ENCODE measurements at regions not wholly inside any gene's neighbourhood (a gene's known extent, or its start where the extent isn't known, plus 50 kb on each side); places are given as distances from the start of the nearest gene placed in this dataset.

- Mint-ChIP-seq H3K4me3 (no peak overlapping the region), H3K4me1 (no peaks in the 10 kb centered on the region), H3K9me3 (no peaks in the 10 kb centered on the region), H3K36me3 (ENCODE audit: low read depth) (no peaks in the 10 kb centered on the region), H3K27ac (no peak overlapping the region), H3K27me3 (no peaks in the 10 kb centered on the region)
- ChIA-PET CTCF (no interaction called here), POLR2A (no interaction called here)
- no peak for DNase-seq
These were observed 156.1 kb downstream of the NXNL2 start for GRCh38 chr9:88691091-88691490.

GRCh38 chr9:88691811-88692210 lies 156.8 kb downstream of the NXNL2 start:
- no peaks in the 10 kb centered on the region for H3K27me3 Mint-ChIP-seq
- H3K36me3 Mint-ChIP-seq (ENCODE audit: low read depth): no peaks in the 10 kb centered on the region
- DNase-seq: no peak
- no peak overlapping the region for H3K4me3 Mint-ChIP-seq
- no peak overlapping the region for H3K27ac Mint-ChIP-seq
- POLR2A ChIA-PET: no interaction called here
- CTCF ChIA-PET: no interaction called here
- no peaks in the 10 kb centered on the region for H3K4me1 Mint-ChIP-seq
- H3K9me3 Mint-ChIP-seq: no peaks in the 10 kb centered on the region

- Mint-ChIP-seq H3K36me3 (ENCODE audit: low read depth) (no peaks in the 10 kb centered on the region), H3K4me3 (no peak overlapping the region), H3K27ac (no peak overlapping the region), H3K9me3 (no peaks in the 10 kb centered on the region), H3K4me1 (no peaks in the 10 kb centered on the region), H3K27me3 (no peaks in the 10 kb centered on the region)
- CTCF ChIA-PET: no interaction called here
- POLR2A ChIA-PET: no interaction called here
- no peak for DNase-seq
These were observed 157.8 kb downstream of the NXNL2 start for GRCh38 chr9:88692827-88693226.

GRCh38 chr9:88694625-88695024 lies 159.6 kb downstream of the NXNL2 start:
- H3K9me3 Mint-ChIP-seq: no peaks in the 10 kb centered on the region
- POLR2A ChIA-PET: no interaction called here
- H3K36me3 Mint-ChIP-seq (ENCODE audit: low read depth): no peaks in the 10 kb centered on the region
- H3K27me3 Mint-ChIP-seq: no peaks in the 10 kb centered on the region
- CTCF ChIA-PET: no interaction called here
- no peak for DNase-seq
- no peaks in the 10 kb centered on the region for H3K4me1 Mint-ChIP-seq
- H3K27ac Mint-ChIP-seq: no peak overlapping the region
- H3K4me3 Mint-ChIP-seq: no peak overlapping the region

GRCh38 chr9:88696501-88696900 lies 161.5 kb downstream of the NXNL2 start:
- no peak overlapping the region for H3K4me3 Mint-ChIP-seq
- no peaks in the 10 kb centered on the region for H3K4me1 Mint-ChIP-seq
- no peaks in the 10 kb centered on the region for H3K27me3 Mint-ChIP-seq
- H3K27ac Mint-ChIP-seq: no peak overlapping the region
- ChIA-PET POLR2A (no interaction called here), CTCF (no interaction called here)
- H3K9me3 Mint-ChIP-seq: no peaks in the 10 kb centered on the region
- no peak for DNase-seq
- H3K36me3 Mint-ChIP-seq (ENCODE audit: low read depth): no peaks in the 10 kb centered on the region

- Mint-ChIP-seq H3K27ac (no peak overlapping the region), H3K36me3 (ENCODE audit: low read depth) (no peaks in the 10 kb centered on the region), H3K4me3 (no peak overlapping the region), H3K9me3 (no peaks in the 10 kb centered on the region), H3K4me1 (no peaks in the 10 kb centered on the region), H3K27me3 (no peaks in the 10 kb centered on the region)
- ChIA-PET POLR2A (no interaction called here), CTCF (no interaction called here)
- no peak for DNase-seq
These were observed 162.9 kb downstream of the NXNL2 start for GRCh38 chr9:88697764-88698432.

GRCh38 chr9:88702985-88703384 lies 168.0 kb downstream of the NXNL2 start:
- no peaks in the 10 kb centered on the region for H3K9me3 Mint-ChIP-seq

GRCh38 chr9:88706193-88707113 lies 171.5 kb downstream of the NXNL2 start:
- ChIA-PET CTCF (no interaction called here), POLR2A (no interaction called here)
- H3K36me3 Mint-ChIP-seq (ENCODE audit: low read depth): no peaks in the 10 kb centered on the region
- no peak overlapping the region for H3K4me3 Mint-ChIP-seq
- H3K27me3 Mint-ChIP-seq: no peaks in the 10 kb centered on the region
- no peak overlapping the region for H3K27ac Mint-ChIP-seq
- H3K4me1 Mint-ChIP-seq: no peaks in the 10 kb centered on the region
- no peak for DNase-seq
- no peaks in the 10 kb centered on the region for H3K9me3 Mint-ChIP-seq

More at GRCh38 chr9:88702985-88703384, 168.0 kb downstream of the NXNL2 start:
- no peaks in the 10 kb centered on the region for H3K27me3 Mint-ChIP-seq
- H3K27ac Mint-ChIP-seq: no peak overlapping the region
- POLR2A ChIA-PET: no interaction called here
- DNase-seq: no peak
- H3K4me1 Mint-ChIP-seq: no peaks in the 10 kb centered on the region
- H3K4me3 Mint-ChIP-seq: no peak overlapping the region
- no peaks in the 10 kb centered on the region for H3K36me3 Mint-ChIP-seq (ENCODE audit: low read depth)
- CTCF ChIA-PET: no interaction called here

GRCh38 chr9:88710449-88710848 lies 175.5 kb downstream of the NXNL2 start:
- POLR2A ChIA-PET: no interaction called here
- no peaks in the 10 kb centered on the region for H3K4me1 Mint-ChIP-seq

GRCh38 chr9:88711719-88712118 lies 176.7 kb downstream of the NXNL2 start:
- DNase-seq: no peak
- Mint-ChIP-seq H3K4me3 (no peak overlapping the region), H3K27ac (no peak overlapping the region), H3K4me1 (no peaks in the 10 kb centered on the region), H3K36me3 (ENCODE audit: low read depth) (no peaks in the 10 kb centered on the region), H3K9me3 (no peaks in the 10 kb centered on the region), H3K27me3 (no peaks in the 10 kb centered on the region)
- ChIA-PET CTCF (no interaction called here), POLR2A (no interaction called here)

More at GRCh38 chr9:88710449-88710848, 175.5 kb downstream of the NXNL2 start:
- no peak for DNase-seq
- Mint-ChIP-seq H3K36me3 (ENCODE audit: low read depth) (no peaks in the 10 kb centered on the region), H3K27ac (no peak overlapping the region), H3K9me3 (no peaks in the 10 kb centered on the region), H3K27me3 (no peaks in the 10 kb centered on the region), H3K4me3 (no peak overlapping the region)
- CTCF ChIA-PET: no interaction called here

- H3K27me3 Mint-ChIP-seq: no peaks in the 10 kb centered on the region
- no peaks in the 10 kb centered on the region for H3K36me3 Mint-ChIP-seq (ENCODE audit: low read depth)
- DNase-seq: no peak
- H3K4me1 Mint-ChIP-seq: no peaks in the 10 kb centered on the region
- H3K27ac Mint-ChIP-seq: no peak overlapping the region
- no peaks in the 10 kb centered on the region for H3K9me3 Mint-ChIP-seq
- POLR2A ChIA-PET: no interaction called here
- CTCF ChIA-PET: no interaction called here
- no peak overlapping the region for H3K4me3 Mint-ChIP-seq
These were observed 177.5 kb downstream of the NXNL2 start for GRCh38 chr9:88712484-88712883.

GRCh38 chr9:88713010-88713409 lies 178.0 kb downstream of the NXNL2 start:
- Mint-ChIP-seq H3K4me1 (no peaks in the 10 kb centered on the region), H3K27me3 (no peaks in the 10 kb centered on the region), H3K36me3 (ENCODE audit: low read depth) (no peaks in the 10 kb centered on the region), H3K4me3 (no peak overlapping the region), H3K9me3 (no peaks in the 10 kb centered on the region), H3K27ac (no peak overlapping the region)
- POLR2A ChIA-PET: no interaction called here
- CTCF ChIA-PET: no interaction called here
- no peak for DNase-seq

GRCh38 chr9:88716596-88717290 lies 181.8 kb downstream of the NXNL2 start:
- Mint-ChIP-seq H3K4me3 (no peak overlapping the region), H3K27ac (no peak overlapping the region), H3K27me3 (no peaks in the 10 kb centered on the region), H3K9me3 (no peaks in the 10 kb centered on the region), H3K36me3 (ENCODE audit: low read depth) (no peaks in the 10 kb centered on the region), H3K4me1 (no peaks in the 10 kb centered on the region)
- ChIA-PET CTCF (no interaction called here), POLR2A (no interaction called here)
- DNase-seq: no peak

All from activated CD4-positive, alpha-beta memory T cell treated with anti-CD3 and anti-CD28 coated beads, Interleukin-2, amount 10 ng/mL, durations not matched to agents 7 days and 5 days (primary cell).